ENCODE measurements at regions not wholly inside any gene's neighbourhood (a gene's known extent, or its start where the extent isn't known, plus 50 kb on each side); places are given as distances from the start of the nearest gene placed in this dataset.

- no peak overlapping the region for H3K27ac ChIP-seq (ENCODE audit: low read length)
- no peak for ATAC-seq
- no peak for TF ChIP-seq CTCF (IDR thresholded peaks at IDR 0.05)
- no peaks in the 10 kb centered on the region for H3K4me1 Mint-ChIP-seq
- DNase-seq: no peak
- no peaks in the 10 kb centered on the region for H3K9me3 ChIP-seq (ENCODE audit: control insufficient read depth, insufficient read depth, low read length)
- WGBS (ENCODE audit: insufficient coverage): 88% methylated on average over 1 of the region's 1 CpG
- H3K4me3 ChIP-seq (ENCODE audit: low read length): no peak overlapping the region
- no peaks in the 10 kb centered on the region for H3K27me3 Mint-ChIP-seq (ENCODE audit: low read depth in 2 of 2)
- H3K4me3 Mint-ChIP-seq: no peak overlapping the region
- H3K36me3 ChIP-seq (ENCODE audit: control insufficient read depth, insufficient read depth, low read length): no peaks in the 10 kb centered on the region
- H3K27me3 ChIP-seq (ENCODE audit: control insufficient read depth, insufficient read depth, low read length): no peaks in the 10 kb centered on the region
- peaks cover 1% of the 10 kb centered on the region for H3K36me3 Mint-ChIP-seq
- peaks cover 12 to 21% of the 10 kb centered on the region in 2 donors for H3K9me3 Mint-ChIP-seq
- H3K4me1 ChIP-seq (ENCODE audit: control insufficient read depth, insufficient read depth, low read length): no peaks in the 10 kb centered on the region
- H3K27ac Mint-ChIP-seq: no peak overlapping the region
- intact Hi-C loops (cut with micrococcal nuclease): no loop called here
These were observed 153.5 kb downstream of the PCDH18 start for GRCh38 chr4:137378821-137379220.

- no peaks in the 10 kb centered on the region for H3K27me3 ChIP-seq (ENCODE audit: control insufficient read depth, insufficient read depth, low read length)
- DNase-seq (no peak), ATAC-seq (no peak)
- H3K36me3 Mint-ChIP-seq: no peaks in the 10 kb centered on the region
- H3K27ac ChIP-seq (ENCODE audit: low read length): no peak overlapping the region
- TF ChIP-seq CTCF (IDR thresholded peaks at IDR 0.05): no peak
- 92% methylated on average over 3 of the region's 3 CpGs for WGBS (ENCODE audit: insufficient coverage)
- H3K9me3 ChIP-seq (ENCODE audit: control insufficient read depth, insufficient read depth, low read length): no peaks in the 10 kb centered on the region
- H3K36me3 ChIP-seq (ENCODE audit: control insufficient read depth, insufficient read depth, low read length): no peaks in the 10 kb centered on the region
- H3K9me3 Mint-ChIP-seq: peaks cover 11 to 24% of the 10 kb centered on the region in 2 donors
- H3K27me3 Mint-ChIP-seq (ENCODE audit: low read depth in 2 of 2): no peaks in the 10 kb centered on the region
- H3K4me3 Mint-ChIP-seq: no peak overlapping the region
- H3K27ac Mint-ChIP-seq: no peak overlapping the region
- intact Hi-C loops (cut with micrococcal nuclease): no loop called here
- H3K4me3 ChIP-seq (ENCODE audit: low read length): no peak overlapping the region
- no peaks in the 10 kb centered on the region for H3K4me1 ChIP-seq (ENCODE audit: control insufficient read depth, insufficient read depth, low read length)
- H3K4me1 Mint-ChIP-seq: no peaks in the 10 kb centered on the region
These were observed 153.9 kb downstream of the PCDH18 start for GRCh38 chr4:137378393-137378792.

GRCh38 chr4:137376312-137376711, 156.0 kb downstream of the PCDH18 start:
- H3K27ac Mint-ChIP-seq: no peak overlapping the region
- no peaks in the 10 kb centered on the region for H3K36me3 ChIP-seq (ENCODE audit: control insufficient read depth, insufficient read depth, low read length)
- 80% methylated on average over 1 of the region's 2 CpGs for WGBS (ENCODE audit: insufficient coverage)

More at GRCh38 chr4:137376312-137376711, 156.0 kb downstream of the PCDH18 start:
- Mint-ChIP-seq H3K4me1 (no peaks in the 10 kb centered on the region), H3K4me3 (no peak overlapping the region), H3K27me3 (ENCODE audit: low read depth in 2 of 2) (no peaks in the 10 kb centered on the region), H3K9me3 (peaks cover 14 to 24% of the 10 kb centered on the region in 2 donors), H3K36me3 (no peaks in the 10 kb centered on the region)
- H3K4me3 ChIP-seq (ENCODE audit: low read length): no peak overlapping the region
- ATAC-seq (no peak), DNase-seq (no peak)
- TF ChIP-seq CTCF (IDR thresholded peaks at IDR 0.05): no peak
- H3K27ac ChIP-seq (ENCODE audit: low read length): no peak overlapping the region
- intact Hi-C loops (cut with micrococcal nuclease): no loop called here
- no peaks in the 10 kb centered on the region for H3K9me3 ChIP-seq (ENCODE audit: control insufficient read depth, insufficient read depth, low read length)
- no peaks in the 10 kb centered on the region for H3K27me3 ChIP-seq (ENCODE audit: control insufficient read depth, insufficient read depth, low read length)
- H3K4me1 ChIP-seq (ENCODE audit: control insufficient read depth, insufficient read depth, low read length): no peaks in the 10 kb centered on the region

Measured in natural killer cell (primary cell).